ENCODE measurements at regions not wholly inside any gene's neighbourhood (a gene's known extent, or its start where the extent isn't known, plus 50 kb on each side); places are given as distances from the start of the nearest gene placed in this dataset.
"Not testable (repeated sequence)": the region's sequence is repeated elsewhere in the genome, so short reads cannot be mapped to it uniquely, and the experiment has no call there.

GRCh38 chr1:104466068-104466467 is 716.4 kb downstream of the AMY1C start:
- DNase-seq (ENCODE audit: low spot score) = no peak

- DNase-seq (ENCODE audit: low spot score) = no peak
Measured at GRCh38 chr1:104467590-104467989, 717.9 kb downstream of the AMY1C start.

GRCh38 chr1:104468282-104468681 is 718.6 kb downstream of the AMY1C start:
- no peak for DNase-seq (ENCODE audit: low spot score)

GRCh38 chr1:104476126-104476525 is 726.4 kb downstream of the AMY1C start:
- DNase-seq (ENCODE audit: low spot score) = no peak

GRCh38 chr1:104488296-104489015 is 738.8 kb downstream of the AMY1C start:
- no peak for DNase-seq (ENCODE audit: low spot score)

GRCh38 chr1:104526158-104526795 is 776.6 kb downstream of the AMY1C start:
- no peak for DNase-seq (ENCODE audit: low spot score)

GRCh38 chr1:104531990-104532389 is 782.3 kb downstream of the AMY1C start:
- no peak for DNase-seq (ENCODE audit: low spot score)

GRCh38 chr1:104574620-104575019 is 824.9 kb downstream of the AMY1C start:
- no peak for DNase-seq (ENCODE audit: low spot score)

GRCh38 chr1:104592926-104593325 is 843.2 kb downstream of the AMY1C start:
- no peak for DNase-seq (ENCODE audit: low spot score)

- no peak for DNase-seq (ENCODE audit: low spot score)
Measured at GRCh38 chr1:104593413-104594187, 843.9 kb downstream of the AMY1C start.

GRCh38 chr1:104617474-104617873 is 867.8 kb downstream of the AMY1C start:
- DNase-seq (ENCODE audit: low spot score) = no peak

GRCh38 chr1:104621221-104621620 is 871.5 kb downstream of the AMY1C start:
- no peak for DNase-seq (ENCODE audit: low spot score)

- no peak for DNase-seq (ENCODE audit: low spot score)
Measured at GRCh38 chr1:104624538-104624937, 874.8 kb downstream of the AMY1C start.

- DNase-seq (ENCODE audit: low spot score) = no peak
Measured at GRCh38 chr1:104629589-104629988, 879.9 kb downstream of the AMY1C start.

GRCh38 chr1:104630567-104631149 is 881.0 kb downstream of the AMY1C start:
- no peak for DNase-seq (ENCODE audit: low spot score)

- DNase-seq (ENCODE audit: low spot score) = no peak
Measured at GRCh38 chr1:104636581-104636980, 886.9 kb downstream of the AMY1C start.

GRCh38 chr1:104646233-104646632 is 896.5 kb downstream of the AMY1C start:
- no peak for DNase-seq (ENCODE audit: low spot score)

GRCh38 chr1:104648269-104648691 is 898.6 kb downstream of the AMY1C start:
- no peak for DNase-seq (ENCODE audit: low spot score)

- not testable (repeated sequence) for DNase-seq (ENCODE audit: low spot score)
Measured at GRCh38 chr1:104664374-104664773, 914.7 kb downstream of the AMY1C start.

GRCh38 chr1:104665300-104665699 is 915.6 kb downstream of the AMY1C start:
- no peak for DNase-seq (ENCODE audit: low spot score)

GRCh38 chr1:104671684-104672353 is 922.1 kb downstream of the AMY1C start:
- DNase-seq (ENCODE audit: low spot score) = no peak

GRCh38 chr1:104699433-104699832 is 949.7 kb downstream of the AMY1C start:
- no peak for DNase-seq (ENCODE audit: low spot score)
